HCT116 (cell line): ENCODE measurements at regions not wholly inside any gene's neighbourhood (a gene's known extent, or its start where the extent isn't known, plus 50 kb on each side); places are given as distances from the start of the nearest gene placed in this dataset.

ENCODE experiments used
- CTCF ChIP-seq, 3 experiments: fragments of 200-600 bp in 1 of 3; sonication (generic) in 1 of 3; IDR thresholded peaks in 2 of 3; conservative IDR thresholded peaks in 1 of 3; 2 replicates each; pipeline ENCODE4 v1.5.1; 2012 to 2017; ENCODE audit warnings: low read depth in 2 of 3, low read length in 2 of 3, antibody characterized with exemption in 1 of 3, borderline replicate concordance in 1 of 3, control low read depth in 1 of 3, mild to moderate bottlenecking in 1 of 3, mixed read lengths in 1 of 3, mixed run types in 1 of 3, moderate library complexity in 1 of 3; ENCODE audit not compliant: insufficient read depth in 1 of 3
- EZH2 ChIP-seq: fragments of 200-600 bp; sonication (generic); IDR thresholded peaks from 2 replicates; pipeline ENCODE4 v1.6.1; 2017; ENCODE audit warnings: antibody characterized with exemption, mixed run types
- EZH2phosphoT487 ChIP-seq: fragments of 200-600 bp; IDR thresholded peaks from 2 replicates; pipeline ENCODE4 v1.6.1; 2018; ENCODE audit warnings: antibody characterized with exemption, borderline replicate concordance
- POLR2A ChIP-seq: IDR thresholded peaks from 2 replicates; pipeline ENCODE4 v1.7.0; 2011; ENCODE audit warnings: borderline replicate concordance; ENCODE audit not compliant: insufficient read depth, insufficient read length; ENCODE audit errors: extremely low read depth
- POLR2AphosphoS5 ChIP-seq: IDR thresholded peaks from 2 replicates; pipeline ENCODE4 v1.6.1; 2011; ENCODE audit warnings: mild to moderate bottlenecking, low read depth, low read length, moderate library complexity
- SP1 ChIP-seq: IDR thresholded peaks from 2 replicates; pipeline ENCODE4 v1.6.1; 2012; ENCODE audit warnings: low read depth
- TCF7L2 ChIP-seq: IDR thresholded peaks from 2 replicates; pipeline ENCODE4 v1.7.0; 2011; ENCODE audit warnings: borderline replicate concordance, inconsistent platforms; ENCODE audit not compliant: insufficient read depth, insufficient read length; ENCODE audit errors: extremely low read depth

GRCh38 chr3:148450819-148451218 is 246.9 kb upstream of the AGTR1 start:
- TF ChIP-seq SP1 (no peak), CTCF (IDR thresholded peaks at IDR 0.05 in 2 of 3, conservative IDR thresholded peaks at IDR 0.05 in 1 of 3; ENCODE audit: borderline replicate concordance in 1 of 3, insufficient read depth in 1 of 3, low read depth in 2 of 3, low read length in 2 of 3) (no peak), POLR2AphosphoS5 (no peak), TCF7L2 (no peak), POLR2A (no peak), EZH2 (no peak), EZH2phosphoT487 (no peak)
